ENCODE measurements at regions not wholly inside any gene's neighbourhood (a gene's known extent, or its start where the extent isn't known, plus 50 kb on each side); places are given as distances from the start of the nearest gene placed in this dataset.
"Not testable (repeated sequence)": the region's sequence is repeated elsewhere in the genome, so short reads cannot be mapped to it uniquely, and the experiment has no call there.

- not testable (repeated sequence) for TF ChIP-seq AFF4 (CRISPR knock-in tag; IDR thresholded peaks at IDR 0.05; ENCODE audit: borderline replicate concordance); CTCF (IDR thresholded peaks at IDR 0.05); SMAD3 (CRISPR knock-in tag; IDR thresholded peaks at IDR 0.05; ENCODE audit: borderline replicate concordance); ZBTB21 (CRISPR knock-in tag; IDR thresholded peaks at IDR 0.05; ENCODE audit: borderline replicate concordance); TEAD4 (CRISPR knock-in tag; IDR thresholded peaks at IDR 0.05); CBFB (CRISPR knock-in tag; IDR thresholded peaks at IDR 0.05; ENCODE audit: low read depth); ZNF416 (CRISPR knock-in tag; IDR thresholded peaks at IDR 0.05); ETV6 (CRISPR knock-in tag; IDR thresholded peaks at IDR 0.05); FOXK1 (CRISPR knock-in tag; IDR thresholded peaks at IDR 0.05); CREB1 (CRISPR knock-in tag; IDR thresholded peaks at IDR 0.05); GTF2I (CRISPR knock-in tag; conservative IDR thresholded peaks at IDR 0.05); SP1 (CRISPR knock-in tag; conservative IDR thresholded peaks at IDR 0.05); NFATC4 (CRISPR knock-in tag; IDR thresholded peaks at IDR 0.05); ZNF671 (CRISPR knock-in tag; IDR thresholded peaks at IDR 0.05)
Observed at GRCh38 chr6:119829499-119829898, 479.9 kb upstream of the MAN1A1 start.
